H9 (cell line): ENCODE measurements at regions not wholly inside any gene's neighbourhood (a gene's known extent, or its start where the extent isn't known, plus 50 kb on each side); places are given as distances from the start of the nearest gene placed in this dataset.

Experiments used
- DNase-seq: peaks from one replicate; pipeline ENCODE4 v3.0.0-alpha.2; 2017
- H2AFZ ChIP-seq: one replicate; pipeline ENCODE4 v1.6.1; 2013; ENCODE audit warnings: mild to moderate bottlenecking, low read length, control low read depth, moderate library complexity
- H2AK5ac ChIP-seq: 2 replicates; pipeline ENCODE4 v1.6.1; 2013; ENCODE audit warnings: low read length, control low read depth, mixed read lengths; ENCODE audit not compliant: insufficient read length
- H2BK120ac ChIP-seq: one replicate; pipeline ENCODE4 v1.6.1; 2013; ENCODE audit warnings: low read depth, mild to moderate bottlenecking, low read length, control low read depth, inconsistent platforms; ENCODE audit not compliant: poor library complexity, severe bottlenecking
- H2BK12ac ChIP-seq: 2 replicates; pipeline ENCODE4 v1.6.1; 2013; ENCODE audit warnings: low read length, control low read depth, mixed read lengths, low read depth; ENCODE audit not compliant: insufficient read length
- H2BK15ac ChIP-seq: 2 replicates; pipeline ENCODE4 v1.6.1; 2013; ENCODE audit warnings: low read depth, low read length, control low read depth
- H2BK20ac ChIP-seq: one replicate; pipeline ENCODE4 v1.6.1; 2013; ENCODE audit warnings: low read depth, mild to moderate bottlenecking, low read length, control low read depth, inconsistent platforms; ENCODE audit not compliant: poor library complexity, severe bottlenecking
- H2BK5ac ChIP-seq: 2 replicates; pipeline ENCODE4 v1.6.1; 2013; ENCODE audit warnings: low read length, control low read depth, mixed read lengths; ENCODE audit not compliant: insufficient read length
- H3K14ac ChIP-seq: 2 replicates; pipeline ENCODE4 v1.6.1; 2013; ENCODE audit warnings: low read length, control low read depth; ENCODE audit not compliant: insufficient read depth
- H3K18ac ChIP-seq: 2 replicates; pipeline ENCODE4 v1.6.1; 2013; ENCODE audit warnings: low read depth, mild to moderate bottlenecking, mixed read lengths, low read length, control low read depth; ENCODE audit not compliant: insufficient read length
- H3K23ac ChIP-seq: 2 replicates; pipeline ENCODE4 v1.6.1; 2013; ENCODE audit warnings: low read length, control low read depth, mixed read lengths, low read depth; ENCODE audit not compliant: insufficient read length
- H3K23me2 ChIP-seq: 2 replicates; pipeline ENCODE4 v1.6.1; 2013; ENCODE audit warnings: low read depth, mild to moderate bottlenecking, mixed read lengths, low read length, control low read depth; ENCODE audit not compliant: insufficient read length, poor library complexity, severe bottlenecking
- H3K27ac ChIP-seq: 2 replicates; pipeline ENCODE4 v1.5.1; 2013; ENCODE audit warnings: low read length, control low read depth, mixed read lengths, low read depth; ENCODE audit not compliant: insufficient read length
- H3K27me3 ChIP-seq: 2 replicates; pipeline ENCODE4 v1.6.1; 2013; ENCODE audit warnings: low read length, control low read depth, inconsistent platforms; ENCODE audit not compliant: insufficient read depth
- H3K4ac ChIP-seq: 2 replicates; pipeline ENCODE4 v1.6.1; 2013; ENCODE audit warnings: low read depth, mild to moderate bottlenecking, control low read depth, inconsistent platforms, low read length, moderate library complexity
- H3K4me1 ChIP-seq: 2 replicates; pipeline ENCODE4 v1.6.1; 2013; ENCODE audit warnings: low read length, control low read depth, inconsistent platforms; ENCODE audit not compliant: insufficient read depth
- H3K4me2 ChIP-seq: 2 replicates; pipeline ENCODE4 v1.6.1; 2013; ENCODE audit warnings: low read length, control low read depth, mixed read lengths; ENCODE audit not compliant: insufficient read length, insufficient read depth
- H3K56ac ChIP-seq: 2 replicates; pipeline ENCODE4 v1.6.1; 2013; ENCODE audit warnings: low read depth, mild to moderate bottlenecking, mixed read lengths, low read length, control low read depth; ENCODE audit not compliant: insufficient read length
- H3K79me1 ChIP-seq: 2 replicates; pipeline ENCODE4 v1.6.1; 2013; ENCODE audit warnings: low read depth, mild to moderate bottlenecking, moderate library complexity, low read length, control low read depth, inconsistent platforms; ENCODE audit not compliant: insufficient read depth, poor library complexity, severe bottlenecking
- H3K79me2 ChIP-seq: 2 replicates; pipeline ENCODE4 v1.6.1; 2013; ENCODE audit warnings: low read length, control low read depth, inconsistent platforms; ENCODE audit not compliant: insufficient read depth
- H3K9ac ChIP-seq: 2 replicates; pipeline ENCODE4 v1.6.1; 2013; ENCODE audit warnings: low read length, control low read depth, mixed read lengths; ENCODE audit not compliant: insufficient read length; ENCODE audit errors: extremely low read depth
- H3K9me3 ChIP-seq: one replicate; pipeline ENCODE4 v1.6.1; 2013; ENCODE audit warnings: low read depth, low read length, inconsistent platforms; ENCODE audit not compliant: control insufficient read depth
- H3T11ph ChIP-seq: one replicate; pipeline ENCODE4 v1.6.1; 2013; ENCODE audit warnings: mild to moderate bottlenecking, low read length, control low read depth, inconsistent platforms
- H4K20me1 ChIP-seq: one replicate; pipeline ENCODE4 v1.6.1; 2013; ENCODE audit not compliant: control insufficient read depth, insufficient read length, insufficient read depth
- H4K5ac ChIP-seq: 2 replicates; pipeline ENCODE4 v1.6.1; 2013; ENCODE audit warnings: low read depth, mild to moderate bottlenecking, mixed read lengths, low read length, control low read depth; ENCODE audit not compliant: insufficient read length
- H4K8ac ChIP-seq: replicated peaks from 2 replicates; pipeline ENCODE4 v1.6.1; 2013; ENCODE audit warnings: low read length, control low read depth, mixed read lengths, low read depth; ENCODE audit not compliant: insufficient read length
- H4K91ac ChIP-seq: 2 replicates; pipeline ENCODE4 v1.6.1; 2013; ENCODE audit warnings: low read depth, mild to moderate bottlenecking, moderate library complexity, mixed read lengths, low read length, control low read depth; ENCODE audit not compliant: insufficient read length
- H3K27ac Mint-ChIP-seq, 3 experiments: 2 replicates in 2 of 3; 3 replicates in 1 of 3; pipeline ENCODE4 v1.8.0; 2020 to 2021; ENCODE audit warnings: mixed read lengths in 3 of 3, mild to moderate bottlenecking in 1 of 3, moderate library complexity in 1 of 3
- H3K27me3 Mint-ChIP-seq: 2 replicates; pipeline ENCODE4 v1.8.0; 2021; ENCODE audit warnings: low read depth, mild to moderate bottlenecking, moderate library complexity, mixed read lengths
- H3K36me3 Mint-ChIP-seq, 3 experiments: 2 replicates in 2 of 3; 3 replicates in 1 of 3; pipeline ENCODE4 v1.8.0; 2020 to 2021; ENCODE audit warnings: low read depth in 3 of 3, mixed read lengths in 3 of 3; ENCODE audit not compliant: insufficient read depth in 1 of 3
- H3K4me1 Mint-ChIP-seq, 2 experiments: 2 replicates each; pipeline ENCODE4 v1.8.0; 2020; ENCODE audit warnings: mixed read lengths in 2 of 2
- H3K4me3 Mint-ChIP-seq, 2 experiments: 2 replicates in 1 of 2; 3 replicates in 1 of 2; pipeline ENCODE4 v1.8.0; 2020 to 2021; ENCODE audit warnings: mild to moderate bottlenecking in 2 of 2, mixed read lengths in 2 of 2, moderate library complexity in 1 of 2
- H3K9me3 Mint-ChIP-seq, 2 experiments: 2 replicates in 1 of 2; 3 replicates in 1 of 2; pipeline ENCODE4 v1.8.0; 2020; ENCODE audit warnings: mild to moderate bottlenecking in 2 of 2, mixed read lengths in 2 of 2, moderate library complexity in 1 of 2
- TF ChIP-seq, protein P1 (sequence below): fragments of 200-600 bp; sonication (generic); conservative IDR thresholded peaks from 3 replicates; pipeline ENCODE4 v1.8.0; 2021; ENCODE audit warnings: antibody characterized with exemption, mild to moderate bottlenecking

DNA sequence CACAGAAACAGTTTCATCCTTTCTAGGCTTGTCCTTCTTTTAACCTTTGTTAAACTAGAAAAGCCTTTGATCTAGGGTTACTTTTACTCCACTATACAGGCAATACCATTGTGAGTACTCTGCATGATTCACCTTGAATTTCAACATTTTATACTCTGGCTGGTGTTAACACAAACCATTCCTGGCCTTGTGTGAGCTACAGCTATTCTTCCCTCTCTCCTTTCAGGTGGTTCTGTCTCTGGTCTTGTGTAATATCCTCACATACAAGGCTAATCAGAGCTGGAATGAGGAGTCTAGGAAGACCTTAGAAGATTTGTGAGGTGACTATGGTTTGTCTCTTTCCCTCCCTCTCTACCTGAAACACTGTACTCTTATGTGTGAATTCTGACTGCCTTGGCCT lies 837.4 kb upstream of the USP15 start:
- Histone ChIP-seq H3K79me2 (no peaks in the 10 kb centered on the region), H2BK15ac (no peak overlapping the region), H3K23ac (no peak overlapping the region), H2BK12ac (no peak overlapping the region), H3K18ac (no peak overlapping the region), H3K4me2 (no peak overlapping the region), H4K20me1 (no peaks in the 10 kb centered on the region), H3K27me3 (no peaks in the 10 kb centered on the region), H3K4ac (no peak overlapping the region), H4K5ac (no peak overlapping the region), H2AFZ (no peak overlapping the region), H3K56ac (no peak overlapping the region), H2BK120ac (no peak overlapping the region), H3K79me1 (no peaks in the 10 kb centered on the region), H3K23me2 (no peaks in the 10 kb centered on the region), H4K91ac (no peak overlapping the region), H4K8ac (no peak overlapping the region), H3K14ac (no peak overlapping the region), H3T11ph (no peak overlapping the region), H2BK20ac (no peak overlapping the region), H3K9me3 (no peaks in the 10 kb centered on the region), H3K9ac (no peak overlapping the region), H3K4me1 (no peaks in the 10 kb centered on the region), H2AK5ac (no peak overlapping the region), H2BK5ac (no peak overlapping the region), H3K27ac (no peak overlapping the region)
- Mint-ChIP-seq H3K4me1 (no peaks in the 10 kb centered on the region), H3K36me3 (peaks cover 5 to 24% (median 10%) of the 10 kb centered on the region in 3 experiments), H3K27me3 (no peaks in the 10 kb centered on the region), H3K4me3 (no peak overlapping the region), H3K9me3 (peaks cover 18 to 20% of the 10 kb centered on the region in 2 experiments), H3K27ac (no peak overlapping the region)
- TF ChIP-seq, protein P1, sequence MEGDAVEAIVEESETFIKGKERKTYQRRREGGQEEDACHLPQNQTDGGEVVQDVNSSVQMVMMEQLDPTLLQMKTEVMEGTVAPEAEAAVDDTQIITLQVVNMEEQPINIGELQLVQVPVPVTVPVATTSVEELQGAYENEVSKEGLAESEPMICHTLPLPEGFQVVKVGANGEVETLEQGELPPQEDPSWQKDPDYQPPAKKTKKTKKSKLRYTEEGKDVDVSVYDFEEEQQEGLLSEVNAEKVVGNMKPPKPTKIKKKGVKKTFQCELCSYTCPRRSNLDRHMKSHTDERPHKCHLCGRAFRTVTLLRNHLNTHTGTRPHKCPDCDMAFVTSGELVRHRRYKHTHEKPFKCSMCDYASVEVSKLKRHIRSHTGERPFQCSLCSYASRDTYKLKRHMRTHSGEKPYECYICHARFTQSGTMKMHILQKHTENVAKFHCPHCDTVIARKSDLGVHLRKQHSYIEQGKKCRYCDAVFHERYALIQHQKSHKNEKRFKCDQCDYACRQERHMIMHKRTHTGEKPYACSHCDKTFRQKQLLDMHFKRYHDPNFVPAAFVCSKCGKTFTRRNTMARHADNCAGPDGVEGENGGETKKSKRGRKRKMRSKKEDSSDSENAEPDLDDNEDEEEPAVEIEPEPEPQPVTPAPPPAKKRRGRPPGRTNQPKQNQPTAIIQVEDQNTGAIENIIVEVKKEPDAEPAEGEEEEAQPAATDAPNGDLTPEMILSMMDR = no peak
- no peak for DNase-seq
